ENCODE measurements at regions not wholly inside any gene's neighbourhood (a gene's known extent, or its start where the extent isn't known, plus 50 kb on each side); places are given as distances from the start of the nearest gene placed in this dataset.

DNA sequence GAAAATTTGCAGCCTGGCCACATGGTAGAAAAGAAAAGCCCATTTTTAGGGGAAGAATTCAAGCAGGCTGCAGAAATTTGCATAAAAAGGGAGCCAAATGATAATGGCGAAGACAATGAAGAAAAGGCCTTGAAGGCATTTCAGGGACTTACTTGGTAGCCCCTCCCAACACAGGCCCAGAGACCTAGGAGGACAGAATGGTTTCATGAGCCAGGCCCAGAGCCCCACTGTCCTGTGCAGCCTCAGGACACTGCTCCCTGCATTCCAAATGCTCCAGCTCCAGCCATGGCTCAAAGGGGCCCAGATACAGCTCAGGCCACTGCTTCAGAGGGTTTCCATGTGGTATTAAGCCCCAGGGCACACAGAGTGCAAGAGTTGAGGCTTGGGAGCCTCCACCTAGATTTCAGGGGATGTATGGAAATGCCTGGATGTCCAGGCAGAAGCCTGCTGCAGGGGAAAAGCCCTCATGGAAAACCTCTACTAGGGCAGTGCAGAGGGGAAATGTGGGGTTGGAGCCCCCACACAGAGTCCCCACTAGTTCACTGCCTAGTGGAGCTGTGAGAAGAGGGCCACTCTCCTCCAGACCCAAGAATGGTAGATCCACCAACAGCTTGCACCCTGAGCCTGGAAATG lies 271.7 kb upstream of the KLF3 start:
- TF ChIP-seq, protein P1, sequence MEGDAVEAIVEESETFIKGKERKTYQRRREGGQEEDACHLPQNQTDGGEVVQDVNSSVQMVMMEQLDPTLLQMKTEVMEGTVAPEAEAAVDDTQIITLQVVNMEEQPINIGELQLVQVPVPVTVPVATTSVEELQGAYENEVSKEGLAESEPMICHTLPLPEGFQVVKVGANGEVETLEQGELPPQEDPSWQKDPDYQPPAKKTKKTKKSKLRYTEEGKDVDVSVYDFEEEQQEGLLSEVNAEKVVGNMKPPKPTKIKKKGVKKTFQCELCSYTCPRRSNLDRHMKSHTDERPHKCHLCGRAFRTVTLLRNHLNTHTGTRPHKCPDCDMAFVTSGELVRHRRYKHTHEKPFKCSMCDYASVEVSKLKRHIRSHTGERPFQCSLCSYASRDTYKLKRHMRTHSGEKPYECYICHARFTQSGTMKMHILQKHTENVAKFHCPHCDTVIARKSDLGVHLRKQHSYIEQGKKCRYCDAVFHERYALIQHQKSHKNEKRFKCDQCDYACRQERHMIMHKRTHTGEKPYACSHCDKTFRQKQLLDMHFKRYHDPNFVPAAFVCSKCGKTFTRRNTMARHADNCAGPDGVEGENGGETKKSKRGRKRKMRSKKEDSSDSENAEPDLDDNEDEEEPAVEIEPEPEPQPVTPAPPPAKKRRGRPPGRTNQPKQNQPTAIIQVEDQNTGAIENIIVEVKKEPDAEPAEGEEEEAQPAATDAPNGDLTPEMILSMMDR (IDR thresholded peaks at IDR 0.05; ENCODE audit: poor library complexity, severe bottlenecking), result no peak
- TF ChIP-seq EZH2 (IDR thresholded peaks at IDR 0.05; ENCODE audit: borderline replicate concordance, insufficient read depth, low read length, poor library complexity, severe bottlenecking) (no peak), SMC3 (conservative IDR thresholded peaks at IDR 0.05; ENCODE audit: poor library complexity) (no peak), MXI1 (conservative IDR thresholded peaks at IDR 0.05; ENCODE audit: poor library complexity, severe bottlenecking) (no peak)
